ENCODE measurements at regions not wholly inside any gene's neighbourhood (a gene's known extent, or its start where the extent isn't known, plus 50 kb on each side); places are given as distances from the start of the nearest gene placed in this dataset.
"Not testable (repeated sequence)": the region's sequence is repeated elsewhere in the genome, so short reads cannot be mapped to it uniquely, and the experiment has no call there.

DNA sequence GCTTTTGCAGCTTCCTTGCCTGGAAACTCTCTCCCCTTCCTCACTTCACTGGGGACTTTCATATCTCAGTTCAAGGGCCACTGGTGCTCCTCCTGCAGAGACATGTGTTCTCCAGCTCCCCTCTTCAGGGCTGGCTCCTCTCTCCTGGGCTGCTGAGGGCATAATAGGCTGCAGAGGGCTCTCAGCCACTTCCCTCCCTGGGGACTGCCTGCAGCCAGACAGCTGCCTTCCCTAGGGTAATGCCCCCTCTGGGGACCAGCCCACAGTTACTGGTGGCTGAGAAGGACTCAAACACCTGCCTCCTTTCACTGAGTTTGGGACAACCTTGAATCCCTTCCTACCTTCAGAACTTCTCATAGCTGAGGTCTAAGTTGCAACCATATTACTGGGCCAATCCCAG is 104.8 kb upstream of the POU3F1 start:
- ChIA-PET POLR2A (interaction anchor here (1.1 to 2.3 kb wide), 3 partner anchors 12 to 42 kb away, joined by 3 to 8 read pairs (median 6); no protein-coding TSS in a partner anchor), CTCF (interaction anchor here (0.5 to 2.9 kb wide), 13 partner anchors 9 to 683 kb away, joined by 3 to 22 read pairs (median 4); no protein-coding TSS in a partner anchor)
- Mint-ChIP-seq H3K4me3 (ENCODE audit: unreplicated experiment) (no peak overlapping the region), H3K27me3 (ENCODE audit: insufficient read depth, unreplicated experiment) (no peaks in the 10 kb centered on the region), H3K36me3 (ENCODE audit: insufficient read depth, unreplicated experiment) (no peaks in the 10 kb centered on the region), H3K27ac (ENCODE audit: low read depth, unreplicated experiment) (no peak overlapping the region), H3K9me3 (ENCODE audit: unreplicated experiment) (no peaks in the 10 kb centered on the region), H3K4me1 (ENCODE audit: insufficient read depth, unreplicated experiment) (peaks cover 4% of the 10 kb centered on the region)
- intact Hi-C loops (cut with micrococcal nuclease) = loop anchor here (5.0 kb wide), 1 partner anchor 104 kb away; the partner anchor contains the start of gene POU3F1
- TF ChIP-seq, protein P1, sequence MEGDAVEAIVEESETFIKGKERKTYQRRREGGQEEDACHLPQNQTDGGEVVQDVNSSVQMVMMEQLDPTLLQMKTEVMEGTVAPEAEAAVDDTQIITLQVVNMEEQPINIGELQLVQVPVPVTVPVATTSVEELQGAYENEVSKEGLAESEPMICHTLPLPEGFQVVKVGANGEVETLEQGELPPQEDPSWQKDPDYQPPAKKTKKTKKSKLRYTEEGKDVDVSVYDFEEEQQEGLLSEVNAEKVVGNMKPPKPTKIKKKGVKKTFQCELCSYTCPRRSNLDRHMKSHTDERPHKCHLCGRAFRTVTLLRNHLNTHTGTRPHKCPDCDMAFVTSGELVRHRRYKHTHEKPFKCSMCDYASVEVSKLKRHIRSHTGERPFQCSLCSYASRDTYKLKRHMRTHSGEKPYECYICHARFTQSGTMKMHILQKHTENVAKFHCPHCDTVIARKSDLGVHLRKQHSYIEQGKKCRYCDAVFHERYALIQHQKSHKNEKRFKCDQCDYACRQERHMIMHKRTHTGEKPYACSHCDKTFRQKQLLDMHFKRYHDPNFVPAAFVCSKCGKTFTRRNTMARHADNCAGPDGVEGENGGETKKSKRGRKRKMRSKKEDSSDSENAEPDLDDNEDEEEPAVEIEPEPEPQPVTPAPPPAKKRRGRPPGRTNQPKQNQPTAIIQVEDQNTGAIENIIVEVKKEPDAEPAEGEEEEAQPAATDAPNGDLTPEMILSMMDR (IDR thresholded peaks at IDR 0.05; ENCODE audit: unreplicated experiment) = no peak
- no peak for DNase-seq (ENCODE audit: unreplicated experiment)
- no TSS peak for BruUV-seq (replicated peaks)

GRCh38 chr1:38146079-38146478 is 99.5 kb upstream of the POU3F1 start:
- not testable (repeated sequence) for H3K27ac Mint-ChIP-seq (ENCODE audit: low read depth, unreplicated experiment)

DNA sequence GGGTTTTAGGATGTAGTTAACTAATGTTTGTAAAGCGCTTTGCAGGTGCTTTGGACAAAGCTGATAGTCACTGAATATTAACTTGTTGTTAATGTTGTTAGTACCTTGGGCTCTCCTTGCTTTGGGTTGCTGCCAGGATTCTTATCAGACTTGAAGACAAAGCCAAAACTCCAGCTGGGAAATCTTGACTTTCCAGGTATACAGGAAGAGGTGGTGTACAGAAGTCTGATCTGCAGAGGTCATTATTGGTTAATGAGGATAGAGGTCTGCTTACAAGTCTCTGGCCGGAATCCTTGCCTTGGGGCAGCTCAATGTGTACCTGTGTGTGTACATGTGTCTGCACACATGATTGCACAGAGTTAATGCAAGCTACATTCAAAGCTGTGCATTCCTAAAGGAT is 96.0 kb upstream of the POU3F1 start:
- DNase-seq (ENCODE audit: unreplicated experiment) = no peak
- Mint-ChIP-seq H3K9me3 (ENCODE audit: unreplicated experiment) (no peaks in the 10 kb centered on the region), H3K4me3 (ENCODE audit: unreplicated experiment) (no peak overlapping the region), H3K27me3 (ENCODE audit: insufficient read depth, unreplicated experiment) (peaks cover 15% of the 10 kb centered on the region), H3K36me3 (ENCODE audit: insufficient read depth, unreplicated experiment) (no peaks in the 10 kb centered on the region), H3K27ac (ENCODE audit: low read depth, unreplicated experiment) (no peak overlapping the region), H3K4me1 (ENCODE audit: insufficient read depth, unreplicated experiment) (peaks cover 21% of the 10 kb centered on the region)
- POLR2A ChIA-PET = no interaction called here
- intact Hi-C loops (cut with micrococcal nuclease) = no loop called here
- TF ChIP-seq, protein P1 (IDR thresholded peaks at IDR 0.05; ENCODE audit: unreplicated experiment) = no peak
- CTCF ChIA-PET = interaction anchor here (1.0 to 1.1 kb wide), 2 partner anchors 10 to 116 kb away, joined by 3 to 8 read pairs; no protein-coding TSS in a partner anchor
- BruUV-seq (replicated peaks) = no TSS peak

More at GRCh38 chr1:38146079-38146478, 99.5 kb upstream of the POU3F1 start:
- BruUV-seq (replicated peaks); CTCF ChIA-PET; DNase-seq (ENCODE audit: unreplicated experiment); H3K9me3 Mint-ChIP-seq (ENCODE audit: unreplicated experiment); H3K36me3 Mint-ChIP-seq (ENCODE audit: insufficient read depth, unreplicated experiment); H3K27me3 Mint-ChIP-seq (ENCODE audit: insufficient read depth, unreplicated experiment); H3K4me3 Mint-ChIP-seq (ENCODE audit: unreplicated experiment); H3K4me1 Mint-ChIP-seq (ENCODE audit: insufficient read depth, unreplicated experiment); POLR2A ChIA-PET; intact Hi-C loops (cut with micrococcal nuclease): not testable (repeated sequence)

DNA sequence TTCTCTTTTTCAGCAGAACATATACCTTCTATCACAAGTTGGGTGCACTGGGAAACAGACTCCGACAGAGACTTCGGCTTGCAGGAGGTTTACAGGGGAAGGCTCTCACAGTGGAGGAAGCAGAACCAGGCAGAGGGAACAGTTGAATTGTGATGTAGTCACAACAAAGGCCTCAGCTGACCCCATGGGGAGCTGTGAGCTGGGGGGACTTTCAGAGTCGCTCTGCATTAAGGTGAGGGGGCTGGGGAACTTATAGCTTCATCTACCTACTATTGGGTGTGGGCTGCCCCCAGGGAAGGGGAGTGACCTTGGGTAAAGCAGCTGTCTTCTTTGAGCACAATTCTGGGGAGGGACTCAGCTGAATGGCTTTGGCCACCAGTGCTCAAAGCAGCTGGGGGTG is 94.9 kb upstream of the POU3F1 start:
- no TSS peak for BruUV-seq (replicated peaks)

More for the DNA sequence above, 94.9 kb upstream of the POU3F1 start:
- Mint-ChIP-seq H3K27me3 (ENCODE audit: insufficient read depth, unreplicated experiment) (peaks cover 15% of the 10 kb centered on the region), H3K27ac (ENCODE audit: low read depth, unreplicated experiment) (no peak overlapping the region), H3K4me3 (ENCODE audit: unreplicated experiment) (no peak overlapping the region), H3K9me3 (ENCODE audit: unreplicated experiment) (no peaks in the 10 kb centered on the region), H3K4me1 (ENCODE audit: insufficient read depth, unreplicated experiment) (peaks cover 25% of the 10 kb centered on the region), H3K36me3 (ENCODE audit: insufficient read depth, unreplicated experiment) (no peaks in the 10 kb centered on the region)
- TF ChIP-seq, protein P1 (IDR thresholded peaks at IDR 0.05; ENCODE audit: unreplicated experiment) = no peak
- POLR2A ChIA-PET = no interaction called here
- CTCF ChIA-PET = no interaction called here
- DNase-seq (ENCODE audit: unreplicated experiment) = no peak
- intact Hi-C loops (cut with micrococcal nuclease) = no loop called here
